T1000 (cell line): ENCODE measurements at regions not wholly inside any gene's neighbourhood (a gene's known extent, or its start where the extent isn't known, plus 50 kb on each side); places are given as distances from the start of the nearest gene placed in this dataset.
"Not testable (repeated sequence)": the region's sequence is repeated elsewhere in the genome, so short reads cannot be mapped to it uniquely, and the experiment has no call there.

Experiments
- DNase-seq: peaks from one replicate; lab custom pipeline; 2025; ENCODE audit warnings: mixed read lengths; lab: John Stamatoyannopoulos, UW

DNA sequence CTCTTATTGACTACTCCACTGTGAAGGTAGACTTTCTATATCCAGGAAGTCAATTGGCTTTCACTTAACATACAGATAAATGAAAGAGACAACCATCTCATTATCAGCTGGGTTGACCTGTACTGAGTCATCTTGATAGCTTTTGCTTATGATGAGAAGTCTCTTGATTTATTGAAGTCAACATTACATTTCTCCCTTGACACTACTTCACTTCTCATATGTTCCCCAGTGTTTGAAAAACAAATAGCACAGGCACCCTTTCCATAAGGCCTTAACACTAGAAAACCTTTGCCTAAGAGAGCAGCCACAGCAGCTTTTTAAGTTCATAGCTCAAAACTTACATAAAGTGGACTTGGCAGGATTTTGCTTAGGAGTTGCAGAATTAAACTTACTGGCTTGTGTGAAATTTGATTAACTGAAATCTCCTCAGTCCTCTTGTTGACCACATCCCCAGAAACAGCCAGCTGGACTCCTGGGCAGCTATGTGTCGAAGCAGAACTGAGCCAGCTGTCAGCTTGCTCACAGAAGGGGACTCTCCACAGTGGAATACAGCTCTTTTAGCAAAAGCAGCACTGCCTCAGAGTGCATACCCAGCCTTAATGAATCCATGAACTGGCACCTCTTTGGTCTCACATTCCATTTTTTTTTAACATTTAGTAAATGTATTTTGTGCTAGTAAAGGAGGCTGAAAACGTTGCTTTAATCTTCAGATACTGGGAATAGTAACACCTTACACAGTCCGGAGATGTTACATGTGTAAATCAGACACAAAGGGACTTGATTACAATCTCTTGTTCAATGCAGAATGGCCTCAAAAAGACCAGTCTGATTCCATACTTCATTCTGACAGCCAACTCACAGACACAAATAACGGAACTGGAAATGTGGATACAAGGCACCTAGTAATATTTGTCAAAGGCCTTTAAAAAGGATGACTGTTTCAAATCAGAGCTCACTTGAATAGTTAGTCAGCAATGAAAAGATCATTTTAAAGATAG is 1532.7 kb downstream of the HACE1 start:
- DNase-seq = no peak

GRCh38 chr6:103313432-103313831 is 1546.3 kb downstream of the HACE1 start:
- no peak for DNase-seq

- not testable (repeated sequence) for DNase-seq
Measured at GRCh38 chr6:103294376-103294775, 1565.3 kb downstream of the HACE1 start.

DNA sequence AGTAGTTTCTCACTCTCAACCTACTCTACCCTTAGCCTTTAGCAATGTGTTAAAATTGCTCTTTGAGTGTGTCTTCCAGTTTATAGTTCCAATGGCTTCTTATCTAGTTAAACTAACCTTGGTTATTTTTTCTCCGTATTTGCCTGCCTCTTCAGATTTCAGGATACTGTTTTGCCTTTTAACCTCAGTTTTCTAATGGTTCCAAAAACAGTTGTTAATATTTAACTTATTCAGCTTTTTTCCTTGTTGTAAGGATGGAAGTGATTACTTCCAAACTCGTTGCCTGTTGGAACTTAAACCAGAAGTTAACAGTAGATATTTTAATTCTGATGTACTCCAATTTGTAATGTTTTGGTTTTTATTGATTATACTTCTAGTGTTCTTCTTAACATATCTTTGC is 1574.9 kb downstream of the HACE1 start:
- no peak for DNase-seq

DNA sequence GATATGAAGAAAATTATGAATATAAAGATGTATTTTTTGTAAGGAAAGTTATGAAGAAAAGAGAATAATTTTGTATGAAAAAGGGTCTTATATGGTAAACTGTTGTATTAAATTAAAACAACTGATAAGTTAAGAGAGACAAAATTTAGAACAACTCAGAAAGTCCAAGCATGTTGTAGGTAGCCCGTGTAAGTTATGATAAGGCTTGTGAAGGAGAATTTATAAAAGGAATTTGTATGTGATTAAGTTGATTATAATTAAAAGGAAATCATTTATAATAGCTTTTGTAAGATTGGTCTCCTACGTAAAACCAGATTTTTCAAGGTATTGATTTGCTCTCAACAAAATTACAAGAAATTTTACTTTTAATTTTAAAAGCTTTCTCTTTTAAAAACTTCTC is 1579.3 kb downstream of the HACE1 start:
- no peak for DNase-seq

DNA sequence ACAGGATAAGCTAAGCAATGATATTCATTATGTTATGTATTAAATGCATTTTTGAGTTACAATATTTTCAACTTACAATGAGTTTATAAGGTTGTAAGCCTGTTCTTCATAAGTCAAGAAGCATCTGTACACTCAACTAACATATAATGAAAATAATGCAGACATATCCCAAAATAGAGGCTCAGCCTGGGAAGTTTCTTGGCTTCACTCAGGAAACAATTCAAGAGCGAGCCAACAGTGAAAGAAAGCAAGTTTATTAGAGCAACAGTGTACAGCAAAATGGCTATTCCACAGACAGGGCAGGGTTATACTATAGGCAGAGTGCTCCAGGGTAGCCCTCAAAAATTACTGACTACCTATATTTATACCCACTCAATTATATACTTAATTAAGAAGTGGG is 1581.8 kb downstream of the HACE1 start:
- DNase-seq = no peak

DNA sequence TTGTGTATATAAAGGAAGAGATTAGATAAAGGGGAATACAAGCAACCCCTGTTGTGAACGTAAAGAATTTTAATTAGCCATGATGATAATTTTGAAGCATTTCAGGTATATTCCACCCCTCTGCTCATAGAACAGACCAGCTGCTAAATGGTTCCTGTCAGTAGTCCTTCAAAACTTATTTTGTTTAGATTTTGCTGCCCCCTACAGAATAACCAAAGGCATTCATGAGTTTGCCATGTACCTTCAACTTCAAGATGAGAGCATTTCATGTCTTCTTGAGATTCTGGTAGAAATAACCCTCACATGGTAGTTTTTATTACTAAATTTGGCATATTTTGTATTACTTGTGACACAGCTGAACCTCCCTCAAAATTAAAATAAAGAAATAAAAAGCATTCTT is 1586.7 kb downstream of the HACE1 start:
- DNase-seq = no peak

DNA sequence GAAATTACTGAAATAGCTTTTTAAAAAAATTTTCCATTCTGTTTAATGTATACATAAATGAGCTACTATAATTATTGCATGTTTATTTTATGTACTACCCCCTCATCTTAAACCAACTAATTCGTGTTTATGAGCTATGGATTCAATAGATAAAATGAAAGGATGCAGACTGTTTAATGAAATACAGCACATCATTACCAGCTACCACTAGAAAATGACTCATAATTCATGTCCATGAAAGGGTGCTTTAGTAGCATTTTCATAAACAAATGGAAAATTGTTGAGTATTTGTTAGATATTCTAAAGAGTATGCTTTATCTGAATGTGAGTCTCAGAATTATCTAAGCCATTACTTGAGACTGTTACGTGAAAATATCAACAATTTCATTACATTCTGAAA is 1590.1 kb downstream of the HACE1 start:
- no peak for DNase-seq

DNA sequence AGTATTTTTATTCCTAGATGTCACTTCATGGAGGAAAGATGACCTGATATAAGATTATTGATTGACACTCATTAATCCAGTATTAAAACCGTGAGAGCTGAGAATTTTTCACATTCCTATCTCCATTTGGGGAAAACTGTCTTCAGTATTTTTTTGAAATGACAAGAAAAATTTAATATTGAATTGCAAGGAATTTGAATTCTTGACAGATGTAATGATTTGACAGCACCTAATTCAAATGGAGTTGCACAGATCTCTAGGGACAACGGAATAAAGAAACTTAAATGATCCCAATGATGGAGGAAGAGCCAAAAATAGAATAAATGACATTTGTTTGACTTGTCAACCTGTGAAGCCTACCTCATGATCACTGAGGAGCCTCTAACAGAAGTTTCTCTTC is 1591.4 kb downstream of the HACE1 start:
- no peak for DNase-seq

DNA sequence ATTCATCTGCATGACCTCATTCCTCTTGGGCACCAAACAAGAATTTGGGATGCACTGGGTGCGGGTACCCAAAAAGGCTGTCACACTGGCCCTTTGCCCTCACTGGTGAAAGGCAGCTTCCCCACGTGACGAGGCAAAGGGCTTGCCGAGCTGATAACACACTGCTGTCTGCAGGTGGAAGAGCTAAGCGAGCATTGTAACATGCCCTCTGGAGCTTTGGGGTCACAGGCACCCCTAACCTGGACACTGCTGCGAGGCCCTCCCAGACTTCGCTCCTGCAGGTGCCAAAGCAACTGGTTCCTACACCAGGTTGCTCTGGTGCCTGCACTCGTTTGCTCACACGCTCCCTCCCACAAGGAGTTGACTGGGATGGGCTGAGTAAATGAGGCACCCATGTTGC is 1595.7 kb downstream of the HACE1 start:
- DNase-seq = no peak

GRCh38 chr6:103255132-103255531 is 1604.6 kb downstream of the HACE1 start:
- DNase-seq = no peak

- DNase-seq = no peak
Measured at GRCh38 chr6:103236923-103237322, 1622.8 kb downstream of the HACE1 start.

DNA sequence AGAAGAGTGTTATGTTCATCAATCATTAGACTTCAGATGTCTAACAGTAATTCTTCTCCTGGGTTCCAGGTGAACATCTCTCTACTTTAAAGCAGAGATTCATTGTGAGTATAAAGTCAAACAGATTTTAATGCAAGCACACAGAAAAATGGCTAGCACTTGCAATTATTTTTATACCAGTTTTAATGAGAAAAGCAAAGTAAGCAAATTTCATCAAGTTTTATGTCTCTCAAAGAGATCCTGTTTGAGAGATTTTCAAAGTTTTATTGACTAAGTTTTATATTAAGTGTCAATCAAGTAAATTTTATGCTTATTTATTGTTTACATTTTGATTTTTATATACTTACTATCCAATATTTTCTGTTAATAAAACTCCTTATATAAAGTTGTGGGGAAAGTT is 1628.5 kb downstream of the HACE1 start:
- DNase-seq = no peak

DNA sequence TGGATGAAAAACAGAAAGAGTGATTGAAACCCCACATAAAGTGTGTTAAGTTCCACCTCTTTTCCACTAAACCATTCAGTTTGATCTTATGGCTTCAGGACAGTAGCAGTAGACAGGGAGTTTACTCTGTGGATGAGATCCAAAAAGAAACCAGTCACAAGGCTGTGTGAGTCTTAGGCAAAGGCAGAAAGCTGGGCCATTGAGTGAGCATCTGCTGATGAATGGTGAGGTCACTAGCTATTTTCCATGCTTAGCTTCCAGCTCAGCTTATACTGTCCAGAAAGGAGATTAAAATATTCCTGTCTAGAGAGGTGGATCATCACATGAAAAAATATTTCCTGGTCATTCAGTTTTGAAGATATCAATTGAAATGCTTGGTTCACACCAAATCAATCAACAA is 1643.9 kb downstream of the HACE1 start:
- DNase-seq = no peak

DNA sequence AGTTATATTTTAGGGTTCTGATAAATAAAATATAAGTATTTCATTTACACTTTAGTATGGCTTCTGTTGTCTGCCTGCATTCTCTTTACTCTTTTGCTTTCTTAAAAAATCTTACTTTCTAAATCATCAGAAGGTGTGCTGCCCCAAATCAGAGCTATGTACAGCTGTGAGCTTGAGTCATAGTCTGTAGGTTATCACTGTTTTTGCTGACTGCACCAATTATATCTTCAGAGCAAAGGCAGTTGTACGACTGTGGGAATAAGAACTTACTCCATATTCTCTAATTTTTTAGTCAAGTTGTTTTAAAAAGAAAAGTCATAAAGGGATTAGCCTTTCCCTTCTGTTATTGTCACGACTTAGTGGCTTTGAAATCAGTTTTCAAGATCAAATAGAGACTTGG is 1649.0 kb downstream of the HACE1 start:
- DNase-seq = no peak

DNA sequence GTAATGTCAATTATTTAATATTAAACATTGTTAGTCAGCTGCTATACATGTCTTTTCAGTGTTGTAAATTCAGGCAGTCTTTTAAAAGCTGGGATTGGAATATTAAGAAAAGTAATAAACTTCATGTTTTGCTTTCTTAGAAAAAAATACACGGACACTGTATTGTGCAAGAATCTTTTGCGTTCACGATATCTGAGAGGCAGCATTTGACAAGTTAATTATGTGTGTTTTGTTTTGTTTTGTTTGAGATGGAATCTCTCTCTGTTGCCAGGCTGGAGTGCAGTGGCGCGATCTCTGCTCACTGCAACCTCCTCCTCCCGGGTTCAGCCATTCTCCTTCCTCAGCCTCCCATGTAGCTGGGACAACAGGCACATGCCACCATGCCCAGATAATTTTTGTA is 1661.3 kb downstream of the HACE1 start:
- no peak for DNase-seq

- no peak for DNase-seq
Measured at GRCh38 chr6:103193413-103193812, 1666.3 kb downstream of the HACE1 start.

DNA sequence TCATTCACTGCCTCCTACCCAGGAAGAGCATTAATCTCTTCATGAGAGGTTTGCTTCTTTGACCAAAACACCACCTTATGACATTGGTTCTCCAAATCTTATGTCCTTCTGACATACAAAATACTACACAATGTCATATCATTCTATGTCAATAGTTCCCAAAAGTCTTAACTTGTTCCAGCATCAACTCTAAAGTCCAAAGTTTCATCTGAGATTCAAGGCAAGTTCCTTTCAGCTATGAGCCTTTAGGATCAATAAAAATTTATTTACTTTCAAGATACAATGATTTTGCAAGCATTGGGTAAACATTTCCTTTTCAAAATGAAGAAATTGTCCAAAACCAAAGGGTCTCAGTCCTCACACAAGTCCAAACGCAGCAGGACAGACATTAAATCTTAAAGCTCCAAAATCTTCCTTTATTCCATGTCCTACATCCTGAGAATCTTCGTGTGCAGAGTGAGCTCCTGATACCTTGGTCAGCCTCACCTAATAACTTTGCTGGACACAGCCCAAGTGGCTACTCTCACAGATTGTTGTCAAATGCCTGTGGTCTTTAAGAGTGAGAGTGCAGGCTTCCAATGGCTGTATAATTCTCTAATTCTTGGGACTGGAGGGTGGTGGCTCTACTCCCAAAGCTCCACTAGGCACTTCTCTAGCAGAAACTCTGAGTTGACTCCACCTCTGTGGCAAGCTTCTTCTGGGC is 1668.2 kb downstream of the HACE1 start:
- no peak for DNase-seq

DNA sequence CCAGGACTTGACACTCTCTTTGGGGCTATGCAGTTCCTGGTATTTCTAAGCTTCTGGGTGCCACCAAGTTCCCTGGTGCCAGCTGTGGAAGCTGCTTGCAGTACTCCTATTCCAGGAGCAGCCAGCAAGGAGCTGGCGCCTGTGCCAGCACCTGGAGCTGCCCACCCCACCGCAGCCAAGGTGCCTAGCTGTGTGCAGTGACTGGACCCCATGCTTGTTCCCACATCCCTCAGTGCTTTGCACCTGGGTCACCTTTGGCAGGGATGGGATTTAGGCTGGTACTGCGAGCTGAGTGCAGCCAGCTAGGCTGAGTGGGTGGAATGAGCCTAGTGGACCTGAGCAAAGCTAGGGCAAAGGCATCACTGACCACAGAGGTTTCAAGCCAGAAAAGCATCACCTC is 1674.9 kb downstream of the HACE1 start:
- DNase-seq = no peak

- DNase-seq = no peak
Measured at GRCh38 chr6:103183831-103184411, 1675.8 kb downstream of the HACE1 start.

DNA sequence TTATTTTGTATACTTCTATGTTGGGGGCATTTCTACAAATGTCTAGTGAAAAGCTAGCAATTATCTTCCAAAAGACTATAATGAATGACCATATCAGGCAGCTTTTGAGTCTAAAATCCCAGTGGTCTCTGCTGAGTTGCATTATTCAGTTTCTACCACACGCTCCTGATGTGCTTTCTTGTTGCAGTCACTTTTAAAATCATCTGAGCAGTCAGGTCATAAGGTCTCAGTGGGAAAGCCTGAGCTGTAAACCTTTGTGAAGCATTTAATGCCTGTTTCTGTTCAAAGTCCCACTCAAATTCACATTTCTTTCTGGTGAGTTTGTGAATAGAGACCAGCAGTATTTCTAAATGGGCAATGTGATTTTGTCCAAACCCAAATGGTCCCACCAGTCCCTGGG is 1681.5 kb downstream of the HACE1 start:
- no peak for DNase-seq

DNA sequence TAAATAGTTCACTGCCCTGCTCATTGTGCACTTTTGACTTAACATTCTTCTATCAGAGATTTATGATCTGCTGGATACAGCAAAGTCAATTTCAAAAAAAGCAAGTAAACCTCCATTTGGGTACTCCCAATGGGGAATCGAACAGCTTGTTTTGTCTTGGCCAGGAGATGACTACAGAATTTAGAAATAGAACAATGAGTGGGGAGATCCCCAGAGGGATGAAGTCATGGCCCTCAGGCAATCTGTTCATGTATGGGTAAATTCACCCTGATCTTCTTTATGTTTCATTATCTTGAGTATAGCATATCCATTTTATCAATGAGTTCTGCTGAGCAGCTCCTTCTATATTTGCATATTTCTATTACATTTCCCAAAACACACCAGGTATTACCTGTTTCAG is 1681.9 kb downstream of the HACE1 start:
- DNase-seq = peak; percentile 17

GRCh38 chr6:103175056-103175455 is 1684.7 kb downstream of the HACE1 start:
- no peak for DNase-seq
